Mesenchymal stem cell (in vitro differentiated cells and primary cell): ENCODE measurements at regions not wholly inside any gene's neighbourhood (a gene's known extent, or its start where the extent isn't known, plus 50 kb on each side); places are given as distances from the start of the nearest gene placed in this dataset.
"Not testable (repeated sequence)": the region's sequence is repeated elsewhere in the genome, so short reads cannot be mapped to it uniquely, and the experiment has no call there.

ENCODE experiments used
- DNase-seq: peaks from one replicate; pipeline ENCODE4 v3.0.0-alpha.2; 2013
- H2AFZ ChIP-seq: one replicate; pipeline ENCODE4 v1.6.1; 2013; ENCODE audit warnings: low read depth, mild to moderate bottlenecking, control low read depth, inconsistent platforms, low read length, moderate library complexity
- H2AK5ac ChIP-seq: 2 replicates; pipeline ENCODE4 v1.6.1; 2013; ENCODE audit warnings: low read length, moderate library complexity, mild to moderate bottlenecking, inconsistent platforms; ENCODE audit not compliant: severe bottlenecking
- H2BK120ac ChIP-seq: one replicate; pipeline ENCODE4 v1.6.1; 2013; ENCODE audit warnings: low read depth, mild to moderate bottlenecking, inconsistent platforms, low read length, moderate library complexity
- H2BK12ac ChIP-seq, 2 experiments: one replicate each; pipeline ENCODE4 v1.6.1; 2013; ENCODE audit warnings: inconsistent platforms in 2 of 2, low read length in 2 of 2, mild to moderate bottlenecking in 2 of 2, moderate library complexity in 2 of 2, control low read depth in 1 of 2
- H2BK15ac ChIP-seq: one replicate; pipeline ENCODE4 v1.6.1; 2013; ENCODE audit warnings: mild to moderate bottlenecking, low read depth, inconsistent platforms; ENCODE audit not compliant: poor library complexity, severe bottlenecking
- H2BK5ac ChIP-seq: 2 replicates; pipeline ENCODE4 v1.6.1; 2013; ENCODE audit warnings: low read depth, mild to moderate bottlenecking, low read length, control low read depth, inconsistent platforms; ENCODE audit not compliant: poor library complexity, severe bottlenecking
- H3K14ac ChIP-seq, 2 experiments: one replicate each; pipeline ENCODE4 v1.6.1; 2013; ENCODE audit warnings: inconsistent platforms in 2 of 2, low read length in 2 of 2, control low read depth in 1 of 2, mild to moderate bottlenecking in 1 of 2, moderate library complexity in 1 of 2
- H3K18ac ChIP-seq, 2 experiments: one replicate each; pipeline ENCODE4 v1.6.1; 2013; ENCODE audit warnings: inconsistent platforms in 2 of 2, low read length in 2 of 2, control low read depth in 1 of 2, low read depth in 1 of 2, mild to moderate bottlenecking in 1 of 2
- H3K23ac ChIP-seq, 2 experiments: one replicate each; pipeline ENCODE4 v1.6.1; 2013; ENCODE audit warnings: inconsistent platforms in 2 of 2, low read length in 2 of 2, mild to moderate bottlenecking in 2 of 2, moderate library complexity in 2 of 2, control low read depth in 1 of 2
- H3K27ac ChIP-seq: 2 replicates; pipeline ENCODE4 v1.5.1; 2013; ENCODE audit warnings: mild to moderate bottlenecking, moderate library complexity, low read length, control low read depth, inconsistent platforms; ENCODE audit not compliant: poor library complexity, severe bottlenecking
- H3K27me3 ChIP-seq, 2 experiments: 2 replicates each; pipeline versions ENCODE4 v1.6.1 to v1.7.0; 2013; ENCODE audit warnings: low read length in 2 of 2, mild to moderate bottlenecking in 2 of 2, moderate library complexity in 2 of 2, control low read depth in 1 of 2, inconsistent platforms in 1 of 2; ENCODE audit not compliant: control insufficient read depth in 1 of 2, insufficient read depth in 1 of 2
- H3K36me3 ChIP-seq, 2 experiments: 2 replicates each; pipeline versions ENCODE4 v1.6.1 to v1.7.0; 2013; ENCODE audit warnings: low read length in 2 of 2, control low read depth in 1 of 2, inconsistent platforms in 1 of 2, low read depth in 1 of 2, mild to moderate bottlenecking in 1 of 2; ENCODE audit not compliant: insufficient read depth in 2 of 2, control insufficient read depth in 1 of 2
- H3K4ac ChIP-seq, 2 experiments: one replicate each; pipeline ENCODE4 v1.6.1; 2013; ENCODE audit warnings: inconsistent platforms in 2 of 2, low read length in 2 of 2, mild to moderate bottlenecking in 2 of 2, moderate library complexity in 2 of 2, control low read depth in 1 of 2, low read depth in 1 of 2
- H3K4me1 ChIP-seq: 2 replicates; pipeline ENCODE4 v1.6.1; 2013; ENCODE audit warnings: low read depth, low read length, control low read depth; ENCODE audit not compliant: control insufficient read depth, insufficient read depth
- H3K4me2 ChIP-seq: 2 replicates; pipeline ENCODE4 v1.6.1; 2013; ENCODE audit warnings: low read length, mild to moderate bottlenecking, inconsistent platforms; ENCODE audit not compliant: poor library complexity, severe bottlenecking
- H3K4me3 ChIP-seq, 2 experiments: 2 replicates each; pipeline versions ENCODE4 v1.5.1 to v1.7.0; 2013; ENCODE audit warnings: low read length in 2 of 2, mild to moderate bottlenecking in 2 of 2, control low read depth in 1 of 2, low read depth in 1 of 2; ENCODE audit not compliant: insufficient read depth in 1 of 2
- H3K79me1 ChIP-seq: replicated peaks from 2 replicates; pipeline ENCODE4 v1.6.1; 2013; ENCODE audit warnings: mild to moderate bottlenecking, control low read depth, low read length, inconsistent platforms; ENCODE audit not compliant: poor library complexity, severe bottlenecking
- H3K9ac ChIP-seq: 2 replicates; pipeline ENCODE4 v1.7.0; 2013; ENCODE audit warnings: mild to moderate bottlenecking, low read length, moderate library complexity
- H3K9me3 ChIP-seq: 2 replicates; pipeline ENCODE4 v1.7.0; 2013; ENCODE audit warnings: mild to moderate bottlenecking, low read length; ENCODE audit not compliant: control insufficient read depth
- H4K8ac ChIP-seq: one replicate; pipeline ENCODE4 v1.6.1; 2013; ENCODE audit warnings: inconsistent platforms, mild to moderate bottlenecking, low read length, moderate library complexity
- H4K91ac ChIP-seq: one replicate; pipeline ENCODE4 v1.6.1; 2013; ENCODE audit warnings: mild to moderate bottlenecking, low read length, inconsistent platforms
- WGBS: methylation state at CpG from one replicate; pipeline ENCODE4 v1.1.7; 2013; ENCODE audit warnings: mixed read lengths; 5-methylcytosine and 5-hydroxymethylcytosine counted together

GRCh38 chr2:16182311-16182815, 242.0 kb downstream of the MYCN start:
- not testable (repeated sequence) for H2AFZ ChIP-seq, DNase-seq, H2BK120ac ChIP-seq, H3K4me1 ChIP-seq, H4K91ac ChIP-seq, H3K18ac ChIP-seq, H3K4me2 ChIP-seq, H3K4ac ChIP-seq, H3K79me1 ChIP-seq, H3K27ac ChIP-seq, H2BK5ac ChIP-seq, H2AK5ac ChIP-seq, H3K4me3 ChIP-seq, H4K8ac ChIP-seq, H3K36me3 ChIP-seq, H3K9me3 ChIP-seq, H3K14ac ChIP-seq, H2BK12ac ChIP-seq, H3K23ac ChIP-seq, H3K27me3 ChIP-seq, H3K9ac ChIP-seq, H2BK15ac ChIP-seq
- 100% methylated on average over 1 of the region's 2 CpGs for WGBS

- no peak overlapping the region for H3K18ac ChIP-seq
- H3K9ac ChIP-seq, result no peak overlapping the region
- H4K8ac ChIP-seq, result no peak overlapping the region
- no peak overlapping the region for H2BK5ac ChIP-seq
- no peak overlapping the region for H3K4me2 ChIP-seq
- no peak overlapping the region for H2AFZ ChIP-seq
- no peak overlapping the region for H4K91ac ChIP-seq
- H3K79me1 ChIP-seq, result no peaks in the 10 kb centered on the region
- H3K9me3 ChIP-seq, result no peaks in the 10 kb centered on the region
- no peak overlapping the region for H2BK120ac ChIP-seq
- no peak for DNase-seq
- no peak overlapping the region for H3K27ac ChIP-seq
- no peak overlapping the region for H3K4ac ChIP-seq
- no peaks in the 10 kb centered on the region for H3K4me1 ChIP-seq
- 81% methylated on average over 8 of the region's 8 CpGs for WGBS
- H2BK15ac ChIP-seq, result no peak overlapping the region
- no peak overlapping the region for H3K4me3 ChIP-seq
- no peak overlapping the region for H3K14ac ChIP-seq
- no peak overlapping the region for H3K23ac ChIP-seq
- H2AK5ac ChIP-seq, result no peak overlapping the region
- peaks cover 0 to 2% of the 10 kb centered on the region in 2 experiments for H3K27me3 ChIP-seq
- no peak overlapping the region for H2BK12ac ChIP-seq
- H3K36me3 ChIP-seq, result no peaks in the 10 kb centered on the region
These were observed 241.4 kb downstream of the MYCN start for GRCh38 chr2:16181741-16182090.

- Histone ChIP-seq H2BK12ac (no peak overlapping the region), H2BK15ac (no peak overlapping the region), H3K4me2 (no peak overlapping the region), H3K27ac (no peak overlapping the region), H4K91ac (no peak overlapping the region), H3K23ac (no peak overlapping the region), H2AK5ac (no peak overlapping the region), H3K27me3 (peaks cover 0 to 2% of the 10 kb centered on the region in 2 experiments), H3K4me1 (no peaks in the 10 kb centered on the region), H3K9me3 (no peaks in the 10 kb centered on the region), H3K18ac (no peak overlapping the region), H4K8ac (no peak overlapping the region), H2BK120ac (no peak overlapping the region), H3K14ac (no peak overlapping the region), H3K4me3 (no peak overlapping the region), H3K36me3 (no peaks in the 10 kb centered on the region), H2AFZ (no peak overlapping the region), H3K79me1 (no peaks in the 10 kb centered on the region), H3K9ac (no peak overlapping the region), H3K4ac (no peak overlapping the region), H2BK5ac (no peak overlapping the region)
- DNase-seq, result no peak
- WGBS, result 92% methylated on average over 12 of the region's 12 CpGs
These were observed 240.9 kb downstream of the MYCN start for GRCh38 chr2:16181062-16181740.

GRCh38 chr2:16180631-16181030, 240.3 kb downstream of the MYCN start:
- no peaks in the 10 kb centered on the region for H3K36me3 ChIP-seq
- H3K27ac ChIP-seq, result no peak overlapping the region
- H2AK5ac ChIP-seq, result no peak overlapping the region
- H3K79me1 ChIP-seq, result no peaks in the 10 kb centered on the region
- no peak for DNase-seq
- no peaks in the 10 kb centered on the region for H3K9me3 ChIP-seq
- H3K4ac ChIP-seq, result no peak overlapping the region
- no peak overlapping the region for H3K23ac ChIP-seq
- WGBS, result 75% methylated on average over 6 of the region's 6 CpGs
- H4K8ac ChIP-seq, result no peak overlapping the region
- H3K4me3 ChIP-seq, result no peak overlapping the region
- no peak overlapping the region for H2BK12ac ChIP-seq
- H2BK120ac ChIP-seq, result no peak overlapping the region
- no peak overlapping the region for H3K14ac ChIP-seq
- peaks cover 0 to 2% of the 10 kb centered on the region in 2 experiments for H3K27me3 ChIP-seq
- H3K4me2 ChIP-seq, result no peak overlapping the region
- H3K9ac ChIP-seq, result no peak overlapping the region
- no peak overlapping the region for H2BK5ac ChIP-seq
- H2BK15ac ChIP-seq, result no peak overlapping the region
- no peak overlapping the region for H3K18ac ChIP-seq
- H4K91ac ChIP-seq, result no peak overlapping the region
- no peaks in the 10 kb centered on the region for H3K4me1 ChIP-seq
- H2AFZ ChIP-seq, result no peak overlapping the region
